RWPE1 (cell line): ENCODE measurements at regions not wholly inside any gene's neighbourhood (a gene's known extent, or its start where the extent isn't known, plus 50 kb on each side); places are given as distances from the start of the nearest gene placed in this dataset.

Experiments
- CTCF ChIA-PET: fragments of 350-600 bp; sonication (Branson Sonifier 250); formaldehyde crosslinking; extraction: SDS; loops from one replicate; lab custom pipeline; 2021; lab: Yijun Ruan, JAX
- POLR2A ChIA-PET: fragments of 400-600 bp; formaldehyde crosslinking; extraction: SDS; loops from one replicate; lab custom pipeline; 2020; ENCODE audit warnings: antibody characterized with exemption; ENCODE audit not compliant: low non-redundant PET; lab: Yijun Ruan, JAX
- DNase-seq: peaks from one replicate; pipeline ENCODE4 v3.0.0; 2012; ENCODE audit warnings: low spot score
- H3K27ac ChIP-seq: fragments of 450-650 bp; 2 replicates; pipeline ENCODE4 v1.5.1; 2017
- TF ChIP-seq, protein P1 (sequence below): fragments of 450-650 bp; conservative IDR thresholded peaks from 2 replicates; pipeline ENCODE4 v1.5.1; 2017; ENCODE audit warnings: low read depth, mild to moderate bottlenecking

DNA sequence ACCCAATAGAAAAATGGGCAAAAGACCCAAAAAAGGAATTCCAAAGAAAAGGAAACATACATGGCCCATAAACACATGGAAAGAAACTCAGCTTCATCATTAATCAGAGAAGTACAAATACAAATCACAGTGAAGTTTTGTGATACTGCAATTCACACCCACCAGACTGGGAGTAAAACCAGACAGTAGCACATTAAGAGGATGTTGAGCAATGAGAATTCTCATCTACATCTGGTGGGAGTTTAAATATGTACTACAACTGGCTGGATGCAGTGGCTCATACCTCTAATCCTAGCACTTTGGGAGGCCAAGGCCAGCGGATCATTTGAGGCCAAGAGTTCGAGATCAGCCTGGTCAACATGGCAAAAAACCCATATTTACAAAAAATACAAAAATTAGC, 125.7 kb upstream of the PHACTR1 start:
- no peak for DNase-seq
- no peak overlapping the region for H3K27ac ChIP-seq
- ChIA-PET POLR2A (no interaction called here), CTCF (interaction anchor here (1.0 kb wide), 1 partner anchor 12 kb away, joined by 3 read pairs; no protein-coding TSS in a partner anchor)
- TF ChIP-seq, protein P1, sequence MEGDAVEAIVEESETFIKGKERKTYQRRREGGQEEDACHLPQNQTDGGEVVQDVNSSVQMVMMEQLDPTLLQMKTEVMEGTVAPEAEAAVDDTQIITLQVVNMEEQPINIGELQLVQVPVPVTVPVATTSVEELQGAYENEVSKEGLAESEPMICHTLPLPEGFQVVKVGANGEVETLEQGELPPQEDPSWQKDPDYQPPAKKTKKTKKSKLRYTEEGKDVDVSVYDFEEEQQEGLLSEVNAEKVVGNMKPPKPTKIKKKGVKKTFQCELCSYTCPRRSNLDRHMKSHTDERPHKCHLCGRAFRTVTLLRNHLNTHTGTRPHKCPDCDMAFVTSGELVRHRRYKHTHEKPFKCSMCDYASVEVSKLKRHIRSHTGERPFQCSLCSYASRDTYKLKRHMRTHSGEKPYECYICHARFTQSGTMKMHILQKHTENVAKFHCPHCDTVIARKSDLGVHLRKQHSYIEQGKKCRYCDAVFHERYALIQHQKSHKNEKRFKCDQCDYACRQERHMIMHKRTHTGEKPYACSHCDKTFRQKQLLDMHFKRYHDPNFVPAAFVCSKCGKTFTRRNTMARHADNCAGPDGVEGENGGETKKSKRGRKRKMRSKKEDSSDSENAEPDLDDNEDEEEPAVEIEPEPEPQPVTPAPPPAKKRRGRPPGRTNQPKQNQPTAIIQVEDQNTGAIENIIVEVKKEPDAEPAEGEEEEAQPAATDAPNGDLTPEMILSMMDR, result no peak

DNA sequence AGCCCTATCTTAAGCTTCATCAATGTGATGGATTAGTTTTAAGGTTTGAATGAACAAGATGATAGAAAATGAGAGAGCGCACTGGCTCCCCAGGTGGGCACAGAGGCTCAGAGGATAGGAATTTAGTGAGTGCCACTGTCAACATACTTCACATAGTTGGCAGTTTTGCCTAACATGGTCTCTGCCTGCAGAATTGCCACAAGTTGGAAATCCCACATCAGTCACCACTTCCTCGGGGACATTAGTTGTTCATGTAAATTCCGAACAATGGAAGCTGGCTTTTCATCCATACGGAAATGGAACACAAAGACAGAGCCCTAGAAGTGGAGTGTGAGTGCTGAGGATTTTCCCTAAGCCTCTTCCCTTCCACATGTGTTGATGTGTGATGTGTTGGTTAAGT, 123.9 kb upstream of the PHACTR1 start:
- no peak overlapping the region for H3K27ac ChIP-seq
- TF ChIP-seq, protein P1, result no peak
- POLR2A ChIA-PET, result no interaction called here
- CTCF ChIA-PET, result no interaction called here
- no peak for DNase-seq

DNA sequence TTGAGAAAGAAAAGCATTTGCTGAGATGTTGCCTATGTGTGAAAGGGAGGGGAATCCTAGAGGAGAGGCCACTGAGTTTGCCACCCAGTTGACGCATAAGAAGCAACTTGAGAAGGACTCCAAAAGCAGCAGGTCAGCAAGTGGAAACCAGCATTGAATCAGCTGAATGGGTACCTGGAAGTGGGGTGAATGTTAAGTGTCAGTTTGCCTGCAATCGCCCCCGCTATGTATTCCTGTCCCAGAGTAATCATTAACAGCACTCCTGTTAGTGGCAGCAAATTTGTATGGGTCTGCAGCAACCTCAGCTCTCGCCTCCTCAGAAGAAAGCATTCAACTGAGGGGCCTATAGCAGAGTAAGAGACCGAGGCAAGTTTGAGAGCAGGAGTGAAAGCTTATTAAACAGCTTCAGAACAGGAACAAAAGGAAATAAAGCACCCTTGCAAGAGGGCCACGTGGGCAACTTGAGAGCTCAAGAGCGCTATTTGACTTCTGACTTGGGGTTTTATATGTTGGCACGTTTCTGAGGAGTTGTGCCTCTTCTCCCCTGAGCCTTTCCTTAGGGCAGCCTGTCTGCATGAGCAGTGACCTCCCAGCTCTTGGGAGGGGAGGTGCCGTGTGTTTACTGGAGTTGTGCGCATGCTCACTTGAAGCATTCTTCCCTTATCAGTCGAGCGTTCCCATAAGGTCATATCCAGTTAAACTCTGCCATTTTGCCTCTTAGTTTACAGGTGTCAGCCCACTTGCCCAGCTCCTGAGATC, 122.6 kb upstream of the PHACTR1 start:
- POLR2A ChIA-PET, result no interaction called here
- DNase-seq, result no peak
- no peak overlapping the region for H3K27ac ChIP-seq
- TF ChIP-seq, protein P1, result no peak
- CTCF ChIA-PET, result no interaction called here

DNA sequence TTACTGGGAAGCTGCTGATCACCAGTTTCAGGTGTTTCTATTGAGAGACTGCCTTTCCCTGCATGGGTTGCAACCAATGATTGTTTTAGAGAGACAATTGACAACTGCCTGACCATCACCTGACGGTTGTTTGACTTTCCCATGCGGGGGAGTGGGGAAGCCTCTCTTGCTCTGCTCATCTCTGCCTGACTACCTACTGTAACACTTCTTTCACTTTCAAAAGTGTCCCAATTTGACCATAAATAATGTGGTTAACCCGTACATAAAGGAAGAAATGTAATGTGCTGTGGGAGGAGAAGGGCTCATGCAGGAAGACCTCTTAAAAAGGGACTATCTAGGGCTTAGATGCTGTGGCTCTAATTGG, 122.1 kb upstream of the PHACTR1 start:
- ChIA-PET CTCF (no interaction called here), POLR2A (no interaction called here)
- TF ChIP-seq, protein P1, result no peak
- no peak for DNase-seq
- H3K27ac ChIP-seq, result no peak overlapping the region

DNA sequence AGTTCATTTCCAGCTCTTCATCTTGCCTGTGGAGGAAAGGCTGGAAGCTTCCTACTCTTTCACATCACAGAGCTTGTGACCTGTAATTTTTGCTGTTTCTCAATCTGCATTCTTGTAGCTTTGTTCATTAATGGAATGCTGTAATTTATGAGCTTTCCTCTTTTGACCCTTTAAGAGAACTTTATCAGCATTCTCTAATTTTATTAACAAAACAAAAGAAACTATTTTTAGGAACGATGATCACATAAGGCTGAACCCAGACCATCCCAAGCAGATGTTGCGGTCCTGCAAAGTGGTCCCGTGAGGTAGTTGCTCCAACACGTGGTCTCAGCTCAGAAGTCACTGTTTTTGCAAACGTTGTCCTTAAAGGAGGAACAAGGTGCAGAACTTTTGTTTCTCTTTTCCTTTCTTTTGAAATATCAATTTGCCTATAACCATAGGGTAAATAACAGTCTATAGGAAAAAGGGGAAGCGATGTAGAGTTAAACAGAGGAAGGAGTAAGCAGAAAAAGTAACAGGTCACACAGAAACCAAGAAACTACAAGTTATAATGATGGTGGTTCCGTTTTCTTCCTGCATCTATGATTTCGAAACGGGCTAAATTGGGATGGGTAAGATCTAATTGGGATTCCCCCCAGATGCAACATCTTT, 121.3 kb upstream of the PHACTR1 start:
- ChIA-PET POLR2A (no interaction called here), CTCF (interaction anchor here (0.6 kb wide), 1 partner anchor 401 kb away, joined by 3 read pairs; no protein-coding TSS in a partner anchor)
- no peak overlapping the region for H3K27ac ChIP-seq
- DNase-seq, result no peak
- TF ChIP-seq, protein P1, result no peak

DNA sequence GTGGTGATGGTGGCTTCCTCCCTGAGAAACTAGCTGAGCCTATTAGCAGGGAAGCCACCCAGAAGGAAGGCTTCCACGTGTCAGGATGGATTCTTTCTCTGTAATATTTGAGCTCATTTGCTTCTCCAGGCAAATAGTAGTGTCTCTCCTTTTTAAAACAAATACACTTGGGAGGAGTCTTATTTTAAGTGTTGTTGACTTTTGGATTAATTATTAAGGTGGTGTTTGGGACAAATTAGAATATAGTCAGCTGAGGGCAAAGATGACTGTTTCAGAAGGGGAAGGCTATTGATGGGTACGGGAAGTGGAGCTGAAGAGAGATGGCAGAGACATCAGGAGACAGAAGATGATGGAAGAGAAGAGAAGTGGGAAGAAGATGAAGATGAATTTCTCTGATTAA, 119.8 kb upstream of the PHACTR1 start:
- CTCF ChIA-PET, result interaction anchor here (1.1 kb wide), 1 partner anchor 9 kb away, joined by 5 read pairs; no protein-coding TSS in a partner anchor
- no peak overlapping the region for H3K27ac ChIP-seq
- POLR2A ChIA-PET, result no interaction called here

More for the DNA sequence above, 119.8 kb upstream of the PHACTR1 start:
- TF ChIP-seq, protein P1, result no peak
- no peak for DNase-seq
